ENCODE measurements at regions not wholly inside any gene's neighbourhood (a gene's known extent, or its start where the extent isn't known, plus 50 kb on each side); places are given as distances from the start of the nearest gene placed in this dataset.

DNA sequence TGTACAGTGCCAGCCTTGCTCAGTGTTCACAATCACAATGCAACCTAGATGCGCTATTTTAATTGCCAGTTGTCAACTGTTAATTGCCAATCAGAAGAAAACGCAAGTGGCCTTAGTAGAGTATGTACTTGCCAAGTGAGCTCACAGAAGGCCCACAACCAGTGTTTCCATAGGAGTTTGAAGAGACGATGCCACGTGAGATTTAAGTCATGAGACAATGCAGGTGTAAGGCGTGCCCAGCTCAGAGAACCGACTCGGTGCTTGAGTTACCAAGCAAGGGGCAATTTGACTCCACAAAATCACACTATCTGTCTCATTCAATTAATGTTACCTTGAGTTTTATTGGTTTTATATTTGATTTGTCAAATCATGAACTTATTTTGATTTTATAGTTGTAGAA lies 65.6 kb downstream of the TEX35 start:
- Histone ChIP-seq H3K27me3 (no peaks in the 10 kb centered on the region), H3K9me3 (ENCODE audit: low read depth) (no peaks in the 10 kb centered on the region), H3K4me3 (no peak overlapping the region), H3K36me3 (no peaks in the 10 kb centered on the region), H3K4me2 (no peak overlapping the region), H3F3A (ENCODE audit: low read depth) (peaks cover 27% of the 10 kb centered on the region), H3K79me2 (ENCODE audit: low read depth) (no peaks in the 10 kb centered on the region), H3K9ac (no peak overlapping the region), H4K20me1 (ENCODE audit: low read depth) (no peaks in the 10 kb centered on the region), H2AFZ (replicated peaks) (no peak overlapping the region), H3K27ac (no peak overlapping the region), H3K4me1 (peaks cover 42% of the 10 kb centered on the region)
- TF ChIP-seq, protein P1, sequence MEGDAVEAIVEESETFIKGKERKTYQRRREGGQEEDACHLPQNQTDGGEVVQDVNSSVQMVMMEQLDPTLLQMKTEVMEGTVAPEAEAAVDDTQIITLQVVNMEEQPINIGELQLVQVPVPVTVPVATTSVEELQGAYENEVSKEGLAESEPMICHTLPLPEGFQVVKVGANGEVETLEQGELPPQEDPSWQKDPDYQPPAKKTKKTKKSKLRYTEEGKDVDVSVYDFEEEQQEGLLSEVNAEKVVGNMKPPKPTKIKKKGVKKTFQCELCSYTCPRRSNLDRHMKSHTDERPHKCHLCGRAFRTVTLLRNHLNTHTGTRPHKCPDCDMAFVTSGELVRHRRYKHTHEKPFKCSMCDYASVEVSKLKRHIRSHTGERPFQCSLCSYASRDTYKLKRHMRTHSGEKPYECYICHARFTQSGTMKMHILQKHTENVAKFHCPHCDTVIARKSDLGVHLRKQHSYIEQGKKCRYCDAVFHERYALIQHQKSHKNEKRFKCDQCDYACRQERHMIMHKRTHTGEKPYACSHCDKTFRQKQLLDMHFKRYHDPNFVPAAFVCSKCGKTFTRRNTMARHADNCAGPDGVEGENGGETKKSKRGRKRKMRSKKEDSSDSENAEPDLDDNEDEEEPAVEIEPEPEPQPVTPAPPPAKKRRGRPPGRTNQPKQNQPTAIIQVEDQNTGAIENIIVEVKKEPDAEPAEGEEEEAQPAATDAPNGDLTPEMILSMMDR (IDR thresholded peaks at IDR 0.05): no peak
- TF ChIP-seq EZH2 (IDR thresholded peaks at IDR 0.05) (no peak), EZH2phosphoT487 (IDR thresholded peaks at IDR 0.05) (no peak)
- Mint-ChIP-seq H3K27ac (no peak overlapping the region), H3K27me3 (ENCODE audit: insufficient read depth, low read depth) (peaks cover 6% of the 10 kb centered on the region), H3K4me1 (peaks cover 29% of the 10 kb centered on the region), H3K9me3 (no peaks in the 10 kb centered on the region), H3K4me3 (no peak overlapping the region), H3K36me3 (no peaks in the 10 kb centered on the region)
- DNase-seq (ENCODE audit: low spot score): no peak

DNA sequence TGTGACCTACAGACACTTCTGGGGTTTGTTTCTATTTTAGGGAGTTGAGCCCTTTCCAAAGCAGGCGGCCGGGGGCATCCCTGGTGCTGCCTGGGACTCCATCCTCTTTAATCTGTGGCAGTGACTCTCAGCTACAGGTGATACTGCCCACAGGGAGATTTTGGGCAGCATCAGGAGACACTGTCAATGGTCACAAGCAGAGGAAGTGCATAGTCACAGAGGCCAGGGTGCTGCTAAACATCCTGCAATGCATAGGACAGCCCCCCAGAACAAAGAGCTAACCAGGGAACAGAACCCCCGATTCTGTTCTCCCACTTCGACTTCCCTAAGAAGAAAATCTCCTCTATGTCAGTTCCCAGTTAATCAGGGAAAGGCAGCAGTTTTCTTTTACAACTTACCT lies 66.2 kb downstream of the TEX35 start:
- no peak overlapping the region for H3K9ac ChIP-seq
- H3K4me2 ChIP-seq: no peak overlapping the region
- no peak for DNase-seq (ENCODE audit: low spot score)
- Mint-ChIP-seq H3K27me3 (ENCODE audit: insufficient read depth, low read depth) (peaks cover 6% of the 10 kb centered on the region), H3K27ac (no peak overlapping the region), H3K4me3 (no peak overlapping the region), H3K36me3 (no peaks in the 10 kb centered on the region), H3K4me1 (peaks cover 29% of the 10 kb centered on the region), H3K9me3 (no peaks in the 10 kb centered on the region)
- no peaks in the 10 kb centered on the region for H4K20me1 ChIP-seq (ENCODE audit: low read depth)
- H3K4me1 ChIP-seq: peaks cover 42% of the 10 kb centered on the region
- no peak overlapping the region for H2AFZ ChIP-seq (replicated peaks)
- TF ChIP-seq EZH2phosphoT487 (IDR thresholded peaks at IDR 0.05) (no peak), EZH2 (IDR thresholded peaks at IDR 0.05) (no peak)
- TF ChIP-seq, protein P1 (IDR thresholded peaks at IDR 0.05): no peak
- no peak overlapping the region for H3K27ac ChIP-seq
- no peaks in the 10 kb centered on the region for H3K36me3 ChIP-seq
- no peaks in the 10 kb centered on the region for H3K79me2 ChIP-seq (ENCODE audit: low read depth)
- no peak overlapping the region for H3K4me3 ChIP-seq
- no peaks in the 10 kb centered on the region for H3K9me3 ChIP-seq (ENCODE audit: low read depth)
- no peaks in the 10 kb centered on the region for H3K27me3 ChIP-seq
- H3F3A ChIP-seq (ENCODE audit: low read depth): peaks cover 27% of the 10 kb centered on the region

DNA sequence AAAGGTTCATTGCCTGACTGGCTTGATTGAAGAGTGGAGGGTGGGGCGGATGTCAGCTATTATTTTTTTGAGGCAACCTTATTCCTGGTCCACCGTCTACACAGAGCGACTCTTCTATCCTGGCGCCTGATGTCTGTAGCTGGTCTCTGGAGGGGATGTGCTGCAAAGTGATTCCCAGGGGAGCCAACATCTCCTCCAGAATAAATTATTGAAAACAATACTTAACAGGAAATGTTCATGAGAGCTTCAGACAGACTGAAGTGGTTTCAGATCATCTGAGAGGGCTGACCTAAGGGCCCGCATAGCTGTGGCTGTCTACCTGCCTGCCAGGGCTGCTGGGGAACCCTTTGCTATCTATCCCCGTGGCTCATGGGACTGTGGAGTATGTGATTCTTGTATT lies 66.7 kb downstream of the TEX35 start:
- H3K36me3 Mint-ChIP-seq: no peaks in the 10 kb centered on the region
- no peaks in the 10 kb centered on the region for H4K20me1 ChIP-seq (ENCODE audit: low read depth)
- no peak overlapping the region for H3K9ac ChIP-seq
- no peak overlapping the region for H2AFZ ChIP-seq (replicated peaks)
- H3K4me1 Mint-ChIP-seq: peaks cover 29% of the 10 kb centered on the region
- no peaks in the 10 kb centered on the region for H3K79me2 ChIP-seq (ENCODE audit: low read depth)
- no peak overlapping the region for H3K4me3 ChIP-seq
- H3K27ac Mint-ChIP-seq: no peak overlapping the region
- no peak overlapping the region for H3K27ac ChIP-seq
- H3K36me3 ChIP-seq: no peaks in the 10 kb centered on the region
- peaks cover 42% of the 10 kb centered on the region for H3K4me1 ChIP-seq
- H3K27me3 Mint-ChIP-seq (ENCODE audit: insufficient read depth, low read depth): peaks cover 6% of the 10 kb centered on the region
- no peaks in the 10 kb centered on the region for H3K9me3 ChIP-seq (ENCODE audit: low read depth)
- H3K27me3 ChIP-seq: no peaks in the 10 kb centered on the region
- H3K4me3 Mint-ChIP-seq: no peak overlapping the region
- no peak overlapping the region for H3K4me2 ChIP-seq
- peaks cover 27% of the 10 kb centered on the region for H3F3A ChIP-seq (ENCODE audit: low read depth)
- TF ChIP-seq EZH2phosphoT487 (IDR thresholded peaks at IDR 0.05) (no peak), EZH2 (IDR thresholded peaks at IDR 0.05) (no peak)
- TF ChIP-seq, protein P1 (IDR thresholded peaks at IDR 0.05): no peak
- no peak for DNase-seq (ENCODE audit: low spot score)
- H3K9me3 Mint-ChIP-seq: no peaks in the 10 kb centered on the region
